ENCODE measurements at regions not wholly inside any gene's neighbourhood (a gene's known extent, or its start where the extent isn't known, plus 50 kb on each side); places are given as distances from the start of the nearest gene placed in this dataset.

- CTCF ChIA-PET, result no interaction called here
- ATAC-seq (no peak), DNase-seq (no peak)
- no peaks in the 10 kb centered on the region for H3K27me3 ChIP-seq (ENCODE audit: control insufficient read depth in 2 of 2, insufficient read depth in 2 of 2, low read length in 2 of 2)
- intact Hi-C loops (cut with micrococcal nuclease), result no loop called here
- POLR2A ChIA-PET, result no interaction called here
- no peaks in the 10 kb centered on the region for H3K36me3 ChIP-seq (ENCODE audit: control insufficient read depth in 2 of 3, insufficient read depth in 3 of 3, low read length in 3 of 3)
- no peaks in the 10 kb centered on the region for H3K9me3 Mint-ChIP-seq
- H3K27ac Mint-ChIP-seq, result no peak overlapping the region
- H3K4me1 Mint-ChIP-seq, result no peaks in the 10 kb centered on the region
- no peak overlapping the region for H3K4me3 Mint-ChIP-seq
- no peaks in the 10 kb centered on the region for H3K27me3 Mint-ChIP-seq
- H3K27ac ChIP-seq (ENCODE audit: low read depth, low read length), result no peak overlapping the region
- no peaks in the 10 kb centered on the region for H3K36me3 Mint-ChIP-seq
- H3K9me3 ChIP-seq (ENCODE audit: control insufficient read depth in 2 of 3, low read length in 3 of 3), result no peaks in the 10 kb centered on the region
- no peaks in the 10 kb centered on the region for H3K4me1 ChIP-seq (ENCODE audit: control insufficient read depth in 2 of 2, insufficient read depth in 2 of 2, low read length in 2 of 2)
- H3K4me3 ChIP-seq (ENCODE audit: low read length), result no peak overlapping the region
Measured at GRCh38 chr6:8335896-8336295, 99.4 kb downstream of the SLC35B3 start.

- no peak overlapping the region for H3K27ac ChIP-seq (ENCODE audit: low read depth, low read length)
- H3K9me3 ChIP-seq (ENCODE audit: control insufficient read depth in 2 of 3, low read length in 3 of 3), result no peaks in the 10 kb centered on the region
- no peaks in the 10 kb centered on the region for H3K4me1 Mint-ChIP-seq
- intact Hi-C loops (cut with micrococcal nuclease), result no loop called here
- no peaks in the 10 kb centered on the region for H3K27me3 ChIP-seq (ENCODE audit: control insufficient read depth in 2 of 2, insufficient read depth in 2 of 2, low read length in 2 of 2)
- H3K36me3 ChIP-seq (ENCODE audit: control insufficient read depth in 2 of 3, insufficient read depth in 3 of 3, low read length in 3 of 3), result no peaks in the 10 kb centered on the region
- no peaks in the 10 kb centered on the region for H3K4me1 ChIP-seq (ENCODE audit: control insufficient read depth in 2 of 2, insufficient read depth in 2 of 2, low read length in 2 of 2)
- no peak for ATAC-seq
- DNase-seq, result no peak
- H3K36me3 Mint-ChIP-seq, result no peaks in the 10 kb centered on the region
- H3K27me3 Mint-ChIP-seq, result no peaks in the 10 kb centered on the region
- H3K27ac Mint-ChIP-seq, result no peak overlapping the region
- ChIA-PET CTCF (no interaction called here), POLR2A (no interaction called here)
- H3K9me3 Mint-ChIP-seq, result no peaks in the 10 kb centered on the region
- H3K4me3 Mint-ChIP-seq, result no peak overlapping the region
- no peak overlapping the region for H3K4me3 ChIP-seq (ENCODE audit: low read length)
Measured at GRCh38 chr6:8335381-8335780, 100.0 kb downstream of the SLC35B3 start.

- Mint-ChIP-seq H3K4me3 (no peak overlapping the region), H3K4me1 (no peaks in the 10 kb centered on the region), H3K27ac (no peak overlapping the region), H3K27me3 (peaks cover 0 to 6% (median 0%) of the 10 kb centered on the region in 5 donors), H3K36me3 (no peaks in the 10 kb centered on the region), H3K9me3 (no peaks in the 10 kb centered on the region)
- intact Hi-C loops (cut with micrococcal nuclease), result no loop called here
- ChIA-PET CTCF (no interaction called here), POLR2A (no interaction called here)
- Histone ChIP-seq H3K27ac (ENCODE audit: low read depth, low read length) (no peak overlapping the region), H3K36me3 (ENCODE audit: control insufficient read depth in 2 of 3, insufficient read depth in 3 of 3, low read length in 3 of 3) (no peaks in the 10 kb centered on the region), H3K27me3 (ENCODE audit: control insufficient read depth in 2 of 2, insufficient read depth in 2 of 2, low read length in 2 of 2) (no peaks in the 10 kb centered on the region), H3K4me1 (ENCODE audit: control insufficient read depth in 2 of 2, insufficient read depth in 2 of 2, low read length in 2 of 2) (no peaks in the 10 kb centered on the region), H3K9me3 (ENCODE audit: control insufficient read depth in 2 of 3, low read length in 3 of 3) (no peaks in the 10 kb centered on the region), H3K4me3 (ENCODE audit: low read length) (no peak overlapping the region)
- no peak for ATAC-seq
- no peak for DNase-seq
Measured at GRCh38 chr6:8334113-8334512, 101.2 kb downstream of the SLC35B3 start.

- DNase-seq (no peak), ATAC-seq (no peak)
- CTCF ChIA-PET, result no interaction called here
- Mint-ChIP-seq H3K27me3 (peaks cover 0 to 13% (median 6%) of the 10 kb centered on the region in 5 donors), H3K36me3 (no peaks in the 10 kb centered on the region), H3K9me3 (peaks cover 0 to 2% (median 0%) of the 10 kb centered on the region in 11 donors), H3K4me1 (no peaks in the 10 kb centered on the region), H3K4me3 (no peak overlapping the region), H3K27ac (no peak overlapping the region)
- POLR2A ChIA-PET, result no interaction called here
- Histone ChIP-seq H3K27me3 (ENCODE audit: control insufficient read depth in 2 of 2, insufficient read depth in 2 of 2, low read length in 2 of 2) (no peaks in the 10 kb centered on the region), H3K27ac (ENCODE audit: low read depth, low read length) (no peak overlapping the region), H3K4me1 (ENCODE audit: control insufficient read depth in 2 of 2, insufficient read depth in 2 of 2, low read length in 2 of 2) (no peaks in the 10 kb centered on the region), H3K9me3 (ENCODE audit: control insufficient read depth in 2 of 3, low read length in 3 of 3) (no peaks in the 10 kb centered on the region), H3K4me3 (ENCODE audit: low read length) (no peak overlapping the region), H3K36me3 (ENCODE audit: control insufficient read depth in 2 of 3, insufficient read depth in 3 of 3, low read length in 3 of 3) (no peaks in the 10 kb centered on the region)
- intact Hi-C loops (cut with micrococcal nuclease), result no loop called here
Measured at GRCh38 chr6:8329562-8329961, 105.8 kb downstream of the SLC35B3 start.

DNA sequence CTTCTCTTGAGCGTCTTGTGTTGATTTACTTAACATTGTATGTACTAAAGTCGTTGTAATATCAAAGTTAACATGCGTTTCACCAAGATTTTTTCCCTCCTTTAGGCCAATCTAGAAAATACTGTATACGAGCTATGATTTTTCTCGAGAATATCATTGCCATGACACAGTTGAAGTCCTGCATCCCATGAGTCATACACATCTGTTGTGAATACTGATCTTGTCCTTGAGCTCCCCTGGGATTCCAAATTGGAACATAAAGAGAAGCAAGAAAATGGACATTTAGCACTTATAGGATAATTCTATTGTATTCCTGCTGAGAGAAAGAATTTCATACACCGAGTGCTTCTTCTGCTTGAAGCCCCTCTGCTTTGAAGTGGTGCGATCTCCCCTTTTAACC lies 109.6 kb downstream of the SLC35B3 start:
- Histone ChIP-seq H3K9me3 (ENCODE audit: control insufficient read depth in 2 of 3, low read length in 3 of 3) (no peaks in the 10 kb centered on the region), H3K36me3 (ENCODE audit: control insufficient read depth in 2 of 3, insufficient read depth in 3 of 3, low read length in 3 of 3) (no peaks in the 10 kb centered on the region), H3K4me1 (ENCODE audit: control insufficient read depth in 2 of 2, insufficient read depth in 2 of 2, low read length in 2 of 2) (no peaks in the 10 kb centered on the region), H3K4me3 (ENCODE audit: low read length) (no peak overlapping the region), H3K27ac (ENCODE audit: low read depth, low read length) (no peak overlapping the region), H3K27me3 (ENCODE audit: control insufficient read depth in 2 of 2, insufficient read depth in 2 of 2, low read length in 2 of 2) (no peaks in the 10 kb centered on the region)
- H3K9me3 Mint-ChIP-seq, result peaks cover 0 to 5% (median 0%) of the 10 kb centered on the region in 11 donors
- DNase-seq (no peak), ATAC-seq (no peak)
- ChIA-PET CTCF (no interaction called here), POLR2A (no interaction called here)
- no peak overlapping the region for H3K27ac Mint-ChIP-seq
- peaks cover 0 to 13% (median 10%) of the 10 kb centered on the region in 5 donors for H3K27me3 Mint-ChIP-seq
- H3K4me3 Mint-ChIP-seq, result no peak overlapping the region
- H3K4me1 Mint-ChIP-seq, result no peaks in the 10 kb centered on the region
- H3K36me3 Mint-ChIP-seq, result no peaks in the 10 kb centered on the region
- intact Hi-C loops (cut with micrococcal nuclease), result no loop called here

DNA sequence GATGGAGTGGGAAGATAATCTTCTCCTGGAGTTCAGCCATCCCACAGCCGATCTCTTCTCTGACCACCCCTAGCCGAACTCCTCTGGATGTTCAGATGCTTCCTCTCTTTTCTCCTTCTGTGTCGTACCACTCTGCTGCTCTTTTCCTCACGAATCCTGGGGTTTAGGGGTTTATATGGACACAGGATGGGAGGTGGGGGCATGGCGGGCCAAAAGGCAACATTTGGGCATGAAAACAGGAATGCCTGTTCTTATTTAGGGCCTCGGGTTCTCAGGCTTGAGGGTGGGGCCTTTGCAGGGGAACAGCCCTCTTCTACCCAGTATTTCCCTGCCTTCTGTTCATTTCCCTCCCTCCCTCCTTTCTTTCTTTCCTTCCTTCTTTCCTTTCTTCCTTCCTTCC lies 112.7 kb downstream of the SLC35B3 start:
- no peak for ATAC-seq
- Histone ChIP-seq H3K4me3 (ENCODE audit: low read length) (no peak overlapping the region), H3K36me3 (ENCODE audit: control insufficient read depth in 2 of 3, insufficient read depth in 3 of 3, low read length in 3 of 3) (no peaks in the 10 kb centered on the region), H3K27me3 (ENCODE audit: control insufficient read depth in 2 of 2, insufficient read depth in 2 of 2, low read length in 2 of 2) (no peaks in the 10 kb centered on the region), H3K9me3 (ENCODE audit: control insufficient read depth in 2 of 3, low read length in 3 of 3) (no peaks in the 10 kb centered on the region), H3K27ac (ENCODE audit: low read depth, low read length) (no peak overlapping the region), H3K4me1 (ENCODE audit: control insufficient read depth in 2 of 2, insufficient read depth in 2 of 2, low read length in 2 of 2) (no peaks in the 10 kb centered on the region)
- Mint-ChIP-seq H3K9me3 (peaks cover 0 to 5% (median 0%) of the 10 kb centered on the region in 11 donors), H3K27ac (no peak overlapping the region), H3K4me1 (no peaks in the 10 kb centered on the region), H3K36me3 (no peaks in the 10 kb centered on the region), H3K27me3 (peaks cover 0 to 14% (median 4%) of the 10 kb centered on the region in 5 donors), H3K4me3 (no peak overlapping the region)
- DNase-seq, result no peak
- ChIA-PET CTCF (no interaction called here), POLR2A (no interaction called here)
- intact Hi-C loops (cut with micrococcal nuclease), result no loop called here

- Mint-ChIP-seq H3K4me1 (no peaks in the 10 kb centered on the region), H3K27me3 (peaks cover 0 to 11% (median 6%) of the 10 kb centered on the region in 5 donors), H3K27ac (no peak overlapping the region), H3K36me3 (no peaks in the 10 kb centered on the region), H3K4me3 (no peak overlapping the region), H3K9me3 (peaks cover 0 to 5% (median 0%) of the 10 kb centered on the region in 11 donors)
- ChIA-PET CTCF (no interaction called here), POLR2A (no interaction called here)
- no peaks in the 10 kb centered on the region for H3K9me3 ChIP-seq (ENCODE audit: control insufficient read depth in 2 of 3, low read length in 3 of 3)
- DNase-seq (no peak), ATAC-seq (no peak)
- no peak overlapping the region for H3K27ac ChIP-seq (ENCODE audit: low read depth, low read length)
- no peaks in the 10 kb centered on the region for H3K4me1 ChIP-seq (ENCODE audit: control insufficient read depth in 2 of 2, insufficient read depth in 2 of 2, low read length in 2 of 2)
- no peaks in the 10 kb centered on the region for H3K36me3 ChIP-seq (ENCODE audit: control insufficient read depth in 2 of 3, insufficient read depth in 3 of 3, low read length in 3 of 3)
- H3K4me3 ChIP-seq (ENCODE audit: low read length), result no peak overlapping the region
- intact Hi-C loops (cut with micrococcal nuclease), result no loop called here
- H3K27me3 ChIP-seq (ENCODE audit: control insufficient read depth in 2 of 2, insufficient read depth in 2 of 2, low read length in 2 of 2), result no peaks in the 10 kb centered on the region
Measured at GRCh38 chr6:8321671-8322404, 113.5 kb downstream of the SLC35B3 start.
